ENCODE measurements at regions not wholly inside any gene's neighbourhood (a gene's known extent, or its start where the extent isn't known, plus 50 kb on each side); places are given as distances from the start of the nearest gene placed in this dataset.

DNA sequence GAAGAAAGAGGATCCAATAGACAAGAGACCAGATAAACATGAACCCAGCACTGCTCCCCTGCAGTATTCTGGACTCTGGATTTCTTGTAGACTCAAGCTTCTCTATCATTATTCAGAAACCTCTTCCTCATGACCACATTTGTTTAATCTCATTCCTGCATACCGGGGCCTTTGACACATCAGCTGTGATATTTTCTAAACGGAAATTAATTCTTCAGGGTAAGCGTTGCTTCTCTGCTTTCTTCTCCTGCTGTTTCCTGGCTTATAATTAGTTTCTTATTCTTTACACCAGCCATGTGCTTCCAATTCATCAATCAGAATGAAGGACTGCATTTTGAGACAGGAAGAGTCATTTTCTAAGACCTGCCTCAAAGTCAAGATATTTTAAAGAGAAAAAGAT lies 54.2 kb upstream of the TARP start:
- TF ChIP-seq, protein P1, sequence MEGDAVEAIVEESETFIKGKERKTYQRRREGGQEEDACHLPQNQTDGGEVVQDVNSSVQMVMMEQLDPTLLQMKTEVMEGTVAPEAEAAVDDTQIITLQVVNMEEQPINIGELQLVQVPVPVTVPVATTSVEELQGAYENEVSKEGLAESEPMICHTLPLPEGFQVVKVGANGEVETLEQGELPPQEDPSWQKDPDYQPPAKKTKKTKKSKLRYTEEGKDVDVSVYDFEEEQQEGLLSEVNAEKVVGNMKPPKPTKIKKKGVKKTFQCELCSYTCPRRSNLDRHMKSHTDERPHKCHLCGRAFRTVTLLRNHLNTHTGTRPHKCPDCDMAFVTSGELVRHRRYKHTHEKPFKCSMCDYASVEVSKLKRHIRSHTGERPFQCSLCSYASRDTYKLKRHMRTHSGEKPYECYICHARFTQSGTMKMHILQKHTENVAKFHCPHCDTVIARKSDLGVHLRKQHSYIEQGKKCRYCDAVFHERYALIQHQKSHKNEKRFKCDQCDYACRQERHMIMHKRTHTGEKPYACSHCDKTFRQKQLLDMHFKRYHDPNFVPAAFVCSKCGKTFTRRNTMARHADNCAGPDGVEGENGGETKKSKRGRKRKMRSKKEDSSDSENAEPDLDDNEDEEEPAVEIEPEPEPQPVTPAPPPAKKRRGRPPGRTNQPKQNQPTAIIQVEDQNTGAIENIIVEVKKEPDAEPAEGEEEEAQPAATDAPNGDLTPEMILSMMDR (IDR thresholded peaks at IDR 0.05 in 2 of 3, conservative IDR thresholded peaks at IDR 0.05 in 1 of 3; ENCODE audit: insufficient read depth in 2 of 3, low read depth in 1 of 3, low read length in 3 of 3), result no peak
- TF ChIP-seq POLR2A (conservative IDR thresholded peaks at IDR 0.05) (no peak), WHSC1 (IDR thresholded peaks at IDR 0.05; ENCODE audit: low read length) (no peak), DPF2 (IDR thresholded peaks at IDR 0.05) (no peak), POLR2H (tag; IDR thresholded peaks at IDR 0.05; ENCODE audit: low read depth) (no peak), ZNF175 (CRISPR knock-in tag; IDR thresholded peaks at IDR 0.05; ENCODE audit: low read depth) (no peak)
- TF ChIP-seq, protein P2, sequence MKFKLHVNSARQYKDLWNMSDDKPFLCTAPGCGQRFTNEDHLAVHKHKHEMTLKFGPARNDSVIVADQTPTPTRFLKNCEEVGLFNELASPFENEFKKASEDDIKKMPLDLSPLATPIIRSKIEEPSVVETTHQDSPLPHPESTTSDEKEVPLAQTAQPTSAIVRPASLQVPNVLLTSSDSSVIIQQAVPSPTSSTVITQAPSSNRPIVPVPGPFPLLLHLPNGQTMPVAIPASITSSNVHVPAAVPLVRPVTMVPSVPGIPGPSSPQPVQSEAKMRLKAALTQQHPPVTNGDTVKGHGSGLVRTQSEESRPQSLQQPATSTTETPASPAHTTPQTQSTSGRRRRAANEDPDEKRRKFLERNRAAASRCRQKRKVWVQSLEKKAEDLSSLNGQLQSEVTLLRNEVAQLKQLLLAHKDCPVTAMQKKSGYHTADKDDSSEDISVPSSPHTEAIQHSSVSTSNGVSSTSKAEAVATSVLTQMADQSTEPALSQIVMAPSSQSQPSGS (CRISPR knock-in tag; IDR thresholded peaks at IDR 0.05), result no peak
- TF ChIP-seq, protein P3, sequence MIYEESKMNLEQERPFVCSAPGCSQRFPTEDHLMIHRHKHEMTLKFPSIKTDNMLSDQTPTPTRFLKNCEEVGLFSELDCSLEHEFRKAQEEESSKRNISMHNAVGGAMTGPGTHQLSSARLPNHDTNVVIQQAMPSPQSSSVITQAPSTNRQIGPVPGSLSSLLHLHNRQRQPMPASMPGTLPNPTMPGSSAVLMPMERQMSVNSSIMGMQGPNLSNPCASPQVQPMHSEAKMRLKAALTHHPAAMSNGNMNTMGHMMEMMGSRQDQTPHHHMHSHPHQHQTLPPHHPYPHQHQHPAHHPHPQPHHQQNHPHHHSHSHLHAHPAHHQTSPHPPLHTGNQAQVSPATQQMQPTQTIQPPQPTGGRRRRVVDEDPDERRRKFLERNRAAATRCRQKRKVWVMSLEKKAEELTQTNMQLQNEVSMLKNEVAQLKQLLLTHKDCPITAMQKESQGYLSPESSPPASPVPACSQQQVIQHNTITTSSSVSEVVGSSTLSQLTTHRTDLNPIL (CRISPR knock-in tag; IDR thresholded peaks at IDR 0.05), result no peak
